ENCODE measurements at regions not wholly inside any gene's neighbourhood (a gene's known extent, or its start where the extent isn't known, plus 50 kb on each side); places are given as distances from the start of the nearest gene placed in this dataset.
"Not testable (repeated sequence)": the region's sequence is repeated elsewhere in the genome, so short reads cannot be mapped to it uniquely, and the experiment has no call there.

GRCh38 chr1:101588677-101589076, 351.9 kb downstream of the S1PR1 start:
- DNase-seq (ENCODE audit: low spot score in 2 of 2) = no peak
- WGBS, 2 donors = 80 to 94% methylated on average over 1 of the region's 1 CpG
- intact Hi-C loops (cut with DNase I; ENCODE audit: low total_unique reads) = no loop called here
- TF ChIP-seq CTCF (IDR thresholded peaks at IDR 0.05) (no peak), POLR2A (IDR thresholded peaks at IDR 0.05) (no peak)
- no peak overlapping the region for H3K4me3 ChIP-seq (ENCODE audit: low read depth, poor library complexity, severe bottlenecking)

- intact Hi-C loops (cut with DNase I; ENCODE audit: low total_unique reads) = no loop called here
- TF ChIP-seq POLR2A (IDR thresholded peaks at IDR 0.05) (no peak), CTCF (IDR thresholded peaks at IDR 0.05) (no peak)
- H3K4me3 ChIP-seq (ENCODE audit: low read depth, poor library complexity, severe bottlenecking) = no peak overlapping the region
- WGBS, 2 donors = 74 to 79% methylated on average over 1 of the region's 1 CpG
- DNase-seq (ENCODE audit: low spot score in 2 of 2) = no peak
Observed at GRCh38 chr1:101592845-101593244, 356.0 kb downstream of the S1PR1 start.

DNA sequence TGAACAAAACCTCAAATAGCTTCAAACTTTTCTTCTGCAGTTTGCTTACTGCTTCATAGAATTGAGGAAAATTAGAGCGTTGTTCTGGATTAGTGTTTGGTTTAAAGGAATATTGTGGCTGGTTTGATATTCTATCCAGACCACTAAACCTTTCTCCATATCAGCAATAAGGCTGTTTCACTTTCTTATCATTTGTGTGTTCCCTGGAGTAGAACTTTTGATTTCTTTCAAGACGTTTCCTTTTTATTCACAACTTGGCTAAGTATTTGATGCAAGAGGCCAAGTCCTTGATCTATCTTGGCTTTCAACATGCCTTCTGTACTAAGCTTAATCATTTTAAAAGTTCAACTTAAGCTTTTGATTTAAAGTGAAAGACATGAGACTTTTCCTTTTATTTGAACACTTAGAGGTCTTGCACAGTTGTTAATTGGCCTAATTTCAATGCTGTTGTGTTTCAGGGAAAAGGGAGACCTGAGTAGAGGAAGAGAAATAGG, 359.1 kb downstream of the S1PR1 start:
- DNase-seq (ENCODE audit: low spot score in 2 of 2) = no peak
- 39 to 42% methylated on average over 2 of the region's 2 CpGs for WGBS, 2 donors
- intact Hi-C loops (cut with DNase I; ENCODE audit: low total_unique reads) = no loop called here
- no peak overlapping the region for H3K4me3 ChIP-seq (ENCODE audit: low read depth, poor library complexity, severe bottlenecking)
- TF ChIP-seq CTCF (IDR thresholded peaks at IDR 0.05) = no peak
- TF ChIP-seq POLR2A (IDR thresholded peaks at IDR 0.05) = no peak

DNA sequence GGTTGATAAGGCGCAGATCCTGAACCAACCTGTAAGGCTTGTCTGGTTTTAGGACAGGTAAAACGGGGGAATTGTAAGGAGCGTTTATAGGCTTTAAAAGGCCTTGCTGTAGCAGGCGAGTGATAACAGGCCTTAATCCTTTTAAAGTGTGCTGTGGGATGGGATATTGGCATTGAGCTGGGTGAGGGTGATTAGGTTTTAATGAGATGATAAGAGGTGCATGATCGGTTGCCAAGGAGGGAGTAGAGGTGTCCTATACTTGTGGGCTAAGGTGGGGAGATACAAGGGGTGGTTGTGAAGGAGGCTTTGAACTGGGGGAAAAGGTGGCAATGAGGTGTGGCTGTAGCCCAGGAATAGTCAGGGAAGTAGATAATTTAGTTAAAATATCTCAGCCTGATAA, 363.8 kb downstream of the S1PR1 start:
- H3K4me3 ChIP-seq (ENCODE audit: low read depth, poor library complexity, severe bottlenecking); DNase-seq (ENCODE audit: low spot score in 2 of 2); intact Hi-C loops (cut with DNase I; ENCODE audit: low total_unique reads): not testable (repeated sequence)
- 62 to 72% methylated on average over 5 of the region's 5 CpGs for WGBS, 2 donors

DNA sequence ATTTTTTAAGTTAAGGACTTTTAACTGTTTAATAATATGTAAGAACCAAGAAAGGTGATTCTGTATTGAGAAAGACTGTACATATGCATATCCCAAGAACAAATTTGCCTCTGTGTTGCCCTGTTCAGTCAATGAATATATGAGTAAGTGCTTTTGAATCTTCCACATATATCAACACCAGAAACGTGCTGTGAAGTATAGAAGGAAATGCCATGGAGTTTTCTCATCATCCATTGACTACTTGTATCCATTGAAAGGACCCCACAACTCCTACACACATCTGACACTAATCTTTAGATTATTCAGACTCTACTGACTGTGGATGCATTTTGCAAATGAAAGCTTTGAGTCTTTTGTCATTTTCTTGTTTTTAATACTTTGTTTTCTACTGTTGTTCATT, 366.9 kb downstream of the S1PR1 start:
- intact Hi-C loops (cut with DNase I; ENCODE audit: low total_unique reads) = no loop called here
- WGBS, 2 donors = 19 to 47% methylated on average over 1 of the region's 1 CpG
- no peak for TF ChIP-seq CTCF (IDR thresholded peaks at IDR 0.05)
- no peak for TF ChIP-seq POLR2A (IDR thresholded peaks at IDR 0.05)
- DNase-seq (ENCODE audit: low spot score in 2 of 2) = no peak
- H3K4me3 ChIP-seq (ENCODE audit: low read depth, poor library complexity, severe bottlenecking) = no peak overlapping the region

GRCh38 chr1:101605878-101606277, 369.1 kb downstream of the S1PR1 start:
- TF ChIP-seq CTCF (IDR thresholded peaks at IDR 0.05) (no peak), POLR2A (IDR thresholded peaks at IDR 0.05) (no peak)
- intact Hi-C loops (cut with DNase I; ENCODE audit: low total_unique reads) = no loop called here
- 37 to 48% methylated on average over 2 of the region's 2 CpGs for WGBS, 2 donors
- DNase-seq (ENCODE audit: low spot score in 2 of 2) = no peak
- H3K4me3 ChIP-seq (ENCODE audit: low read depth, poor library complexity, severe bottlenecking) = no peak overlapping the region

Data from lower leg skin (tissue), 4 donors.